22Rv1 (cell line): ENCODE measurements at regions not wholly inside any gene's neighbourhood (a gene's known extent, or its start where the extent isn't known, plus 50 kb on each side); places are given as distances from the start of the nearest gene placed in this dataset.

ENCODE experiments used
- ZFX ChIP-seq: fragments of 450-650 bp; IDR thresholded peaks from 2 replicates; pipeline ENCODE4 v1.6.1; 2017; ENCODE audit warnings: antibody characterized with exemption, borderline replicate concordance
- TF ChIP-seq, protein P1 (sequence below): fragments of 450-650 bp; IDR thresholded peaks from 2 replicates; pipeline ENCODE4 v1.5.1; 2017; ENCODE audit warnings: mild to moderate bottlenecking

DNA sequence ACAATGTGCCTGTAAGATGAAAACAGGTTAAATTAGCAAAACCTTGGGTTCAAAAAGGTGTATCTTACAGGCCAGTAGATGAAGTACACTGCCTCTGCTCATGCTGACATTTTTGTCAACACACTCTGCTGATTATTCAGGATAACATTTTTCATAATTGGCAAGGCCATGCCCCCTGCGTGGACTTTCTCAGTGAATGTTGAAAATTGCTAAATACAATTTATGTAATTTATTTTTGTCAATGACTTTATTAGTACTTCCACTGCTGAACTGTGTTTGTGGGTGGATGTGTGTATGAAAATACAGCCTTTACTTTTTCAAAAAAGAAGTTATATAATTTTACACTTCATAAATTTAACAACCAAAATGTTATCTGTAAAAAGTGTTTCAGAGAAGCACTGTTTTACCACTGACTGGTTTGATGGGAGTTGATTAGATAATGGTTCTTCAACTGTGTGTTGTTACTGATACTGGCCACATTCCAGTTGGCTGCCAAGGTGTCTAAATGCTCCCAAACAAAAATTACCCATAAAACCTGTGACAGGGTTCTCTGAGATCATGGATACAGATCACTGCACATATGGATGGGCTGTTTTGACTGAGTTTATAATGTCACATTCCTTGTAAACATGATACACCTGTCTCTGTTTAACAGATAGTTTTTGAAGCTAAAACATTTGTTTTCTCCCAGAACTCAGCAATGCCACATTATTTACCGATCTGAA, 151.9 kb upstream of the SLC7A11 start:
- TF ChIP-seq, protein P1, sequence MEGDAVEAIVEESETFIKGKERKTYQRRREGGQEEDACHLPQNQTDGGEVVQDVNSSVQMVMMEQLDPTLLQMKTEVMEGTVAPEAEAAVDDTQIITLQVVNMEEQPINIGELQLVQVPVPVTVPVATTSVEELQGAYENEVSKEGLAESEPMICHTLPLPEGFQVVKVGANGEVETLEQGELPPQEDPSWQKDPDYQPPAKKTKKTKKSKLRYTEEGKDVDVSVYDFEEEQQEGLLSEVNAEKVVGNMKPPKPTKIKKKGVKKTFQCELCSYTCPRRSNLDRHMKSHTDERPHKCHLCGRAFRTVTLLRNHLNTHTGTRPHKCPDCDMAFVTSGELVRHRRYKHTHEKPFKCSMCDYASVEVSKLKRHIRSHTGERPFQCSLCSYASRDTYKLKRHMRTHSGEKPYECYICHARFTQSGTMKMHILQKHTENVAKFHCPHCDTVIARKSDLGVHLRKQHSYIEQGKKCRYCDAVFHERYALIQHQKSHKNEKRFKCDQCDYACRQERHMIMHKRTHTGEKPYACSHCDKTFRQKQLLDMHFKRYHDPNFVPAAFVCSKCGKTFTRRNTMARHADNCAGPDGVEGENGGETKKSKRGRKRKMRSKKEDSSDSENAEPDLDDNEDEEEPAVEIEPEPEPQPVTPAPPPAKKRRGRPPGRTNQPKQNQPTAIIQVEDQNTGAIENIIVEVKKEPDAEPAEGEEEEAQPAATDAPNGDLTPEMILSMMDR: no peak
- no peak for TF ChIP-seq ZFX
